Fibroblast of peridontal ligament (primary cell): ENCODE measurements at regions not wholly inside any gene's neighbourhood (a gene's known extent, or its start where the extent isn't known, plus 50 kb on each side); places are given as distances from the start of the nearest gene placed in this dataset.

Experiments used
- DNase-seq: peaks from one replicate; pipeline ENCODE4 v3.0.0-alpha.2; 2010; ENCODE audit errors: extremely low read depth

GRCh38 chr10:78913219-78914059, 155.3 kb upstream of the ZMIZ1 start:
- DNase-seq, result no peak

DNA sequence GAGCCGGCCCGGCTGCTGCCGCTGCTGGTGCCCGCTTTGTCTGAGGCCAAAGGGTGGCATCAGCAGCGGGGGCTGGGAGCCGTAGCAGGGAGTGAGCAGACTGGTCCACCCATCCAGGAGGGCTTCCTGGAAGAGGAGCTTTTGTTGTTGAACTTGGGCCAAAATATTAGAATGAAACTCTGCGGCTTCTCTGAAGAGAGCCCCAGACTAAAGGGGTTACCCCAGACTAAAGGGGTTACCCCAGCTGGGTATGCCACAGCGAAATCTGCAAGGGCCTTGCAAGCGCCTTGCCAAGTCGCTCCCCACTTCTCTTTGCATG, 154.7 kb upstream of the ZMIZ1 start:
- DNase-seq, result no peak

DNA sequence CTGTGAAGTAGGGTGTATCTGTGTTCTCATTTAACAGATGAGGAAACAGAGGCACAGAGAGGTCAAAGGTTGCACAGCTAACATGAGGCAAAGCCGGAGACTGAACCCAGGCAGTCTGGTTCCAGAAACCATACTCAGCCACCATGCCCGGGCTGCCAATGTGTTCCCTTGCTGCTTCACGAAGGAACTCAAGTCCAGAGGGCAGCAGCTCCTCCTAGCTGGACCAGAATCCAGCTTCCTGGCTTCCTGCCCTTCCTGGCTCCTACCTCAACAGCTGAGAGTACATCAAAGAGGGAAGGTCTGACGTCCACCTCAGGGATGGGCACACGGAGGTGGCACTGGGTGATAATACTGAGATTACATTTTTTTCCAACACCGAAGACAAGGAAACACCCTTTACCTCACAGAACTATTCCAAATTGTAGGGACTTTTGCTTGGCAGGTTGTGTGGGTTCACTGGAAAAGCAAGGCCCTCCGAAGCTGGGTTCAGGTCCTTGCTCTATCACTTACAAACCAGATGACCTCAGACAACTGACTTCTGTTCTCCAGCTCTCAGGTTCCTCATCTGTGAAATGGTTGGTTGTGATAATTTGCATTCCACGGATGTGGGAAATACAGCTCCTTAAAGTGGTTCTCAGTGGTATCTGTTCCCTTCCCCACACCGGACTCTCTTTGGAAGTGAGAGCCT, 154.1 kb upstream of the ZMIZ1 start:
- DNase-seq, result no peak

DNA sequence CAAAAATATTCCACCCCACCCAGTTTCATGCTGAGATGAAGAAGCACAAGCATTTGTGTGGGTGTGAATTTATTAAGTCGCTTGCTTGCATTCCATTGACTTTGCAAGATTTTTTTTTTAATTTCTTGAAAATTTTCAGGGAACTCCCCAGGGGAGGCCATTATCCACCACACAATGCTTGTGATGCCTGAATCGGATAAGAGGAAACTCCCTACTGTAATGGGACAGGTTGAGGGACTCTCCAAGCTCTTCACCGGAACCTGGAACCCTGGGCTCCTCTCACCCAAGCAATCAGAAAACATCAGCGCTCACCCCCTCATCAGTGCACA, 153.6 kb upstream of the ZMIZ1 start:
- DNase-seq, result no peak

DNA sequence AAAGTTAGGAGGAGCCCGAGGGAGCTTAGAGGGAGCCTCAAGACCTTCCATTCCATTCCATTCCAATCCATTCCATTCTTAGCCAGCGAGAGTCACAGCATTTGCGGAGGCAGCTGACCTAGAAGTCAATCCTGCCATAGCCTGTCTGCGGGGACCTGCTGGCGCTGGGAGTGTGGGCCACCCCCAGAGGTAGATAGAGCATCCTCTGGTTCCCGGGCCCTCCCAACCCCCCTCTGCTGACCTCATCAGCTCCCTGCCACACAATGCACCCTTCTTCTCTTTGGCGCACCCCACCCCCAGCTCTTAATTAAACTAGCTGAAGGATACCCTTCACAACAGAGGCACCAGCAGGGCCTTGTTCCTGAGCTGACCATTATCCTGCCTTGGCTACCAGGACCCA, 152.5 kb upstream of the ZMIZ1 start:
- DNase-seq, result no peak

DNA sequence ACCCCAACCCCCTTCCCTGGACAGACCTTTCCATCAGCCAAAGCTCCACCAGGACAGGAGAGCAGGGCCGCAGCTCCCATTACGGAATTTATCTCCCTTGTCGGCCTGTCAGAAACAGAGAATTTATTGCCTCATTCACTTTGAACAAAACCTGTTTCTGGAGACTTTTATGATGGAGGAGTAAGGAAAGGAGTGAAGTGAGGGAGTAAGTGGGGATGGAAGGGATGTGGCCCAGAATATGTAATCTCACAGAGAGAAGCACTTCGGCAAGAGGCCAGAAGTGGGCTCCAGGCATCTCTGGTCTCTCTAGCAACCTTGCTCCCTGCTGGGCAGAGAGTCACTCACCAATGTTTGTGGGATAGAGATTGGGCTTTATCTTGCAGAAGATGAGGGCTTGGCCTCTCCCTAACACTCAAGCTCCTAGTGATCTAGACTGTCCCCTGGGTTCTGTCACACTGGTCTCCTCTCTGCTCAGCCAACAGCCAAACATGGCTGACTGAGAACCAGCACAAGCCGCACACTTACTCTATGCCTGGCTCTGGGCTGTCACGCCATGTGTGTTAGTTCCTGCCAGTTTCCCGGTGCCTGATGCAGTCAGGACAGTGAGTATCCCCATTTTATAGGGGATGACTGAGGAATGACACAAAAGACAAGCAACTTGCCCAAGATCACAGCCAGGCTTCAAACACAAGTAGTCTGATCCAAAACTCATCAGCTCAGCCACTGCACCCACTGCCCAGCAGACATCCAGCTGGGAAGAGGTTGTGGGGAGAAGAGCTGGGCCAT, 149.4 kb upstream of the ZMIZ1 start:
- no peak for DNase-seq

- no peak for DNase-seq
These were observed 148.8 kb upstream of the ZMIZ1 start for GRCh38 chr10:78920011-78920410.

DNA sequence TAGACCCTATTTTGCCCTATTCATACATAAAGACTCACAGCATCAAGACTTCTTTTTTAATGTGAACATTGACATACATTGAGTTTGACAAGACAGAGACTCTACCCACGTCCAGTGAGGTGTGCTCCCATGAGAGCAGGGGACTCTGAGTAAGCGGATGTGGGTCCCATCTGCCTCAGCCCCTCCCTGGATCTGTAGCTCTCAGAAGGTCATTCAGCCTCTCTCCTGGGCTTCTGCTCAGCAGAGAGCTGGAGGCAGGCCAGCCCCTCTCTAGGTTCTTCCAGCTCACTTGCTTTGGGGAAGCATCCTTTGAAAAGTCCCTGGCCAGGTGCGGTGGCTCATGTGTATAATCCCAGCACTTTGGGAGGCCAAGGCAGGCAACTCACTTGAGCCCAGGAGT, 146.9 kb upstream of the ZMIZ1 start:
- DNase-seq, result no peak

DNA sequence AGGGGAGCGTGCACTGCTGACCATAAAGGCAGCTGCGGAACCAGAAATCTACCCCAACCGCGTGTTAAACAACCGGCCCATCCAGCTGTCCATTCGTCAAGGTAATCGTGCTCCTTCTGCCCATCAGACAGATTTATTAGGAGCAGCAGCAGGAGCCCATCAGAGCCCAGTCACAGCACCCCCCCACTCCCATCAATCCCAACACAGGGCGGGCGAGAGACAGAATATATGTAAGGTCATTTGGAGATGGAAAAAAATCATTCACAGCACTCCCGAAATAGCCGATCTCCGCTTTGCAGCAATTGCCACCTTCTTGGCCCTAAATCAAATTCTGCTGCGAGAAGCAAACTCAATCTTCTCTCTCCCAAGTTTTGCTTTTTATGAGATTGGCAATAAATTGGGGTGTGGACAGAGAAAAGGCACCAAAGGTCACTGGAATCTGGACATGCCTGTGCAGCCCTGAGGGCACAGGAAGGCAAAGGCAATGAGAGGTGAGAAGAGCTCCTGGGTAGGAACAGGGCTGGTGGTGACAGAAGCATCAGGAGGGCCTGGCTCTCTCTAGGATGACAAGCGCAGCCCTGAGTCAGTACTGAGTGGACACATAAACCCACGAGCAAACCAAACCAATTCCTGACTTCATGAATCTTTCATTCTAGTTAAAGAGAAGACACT, 145.0 kb upstream of the ZMIZ1 start:
- DNase-seq, result no peak

- DNase-seq, result no peak
These were observed 144.3 kb upstream of the ZMIZ1 start for GRCh38 chr10:78924319-78925003.

GRCh38 chr10:78925275-78925674, 143.5 kb upstream of the ZMIZ1 start:
- DNase-seq, result no peak

DNA sequence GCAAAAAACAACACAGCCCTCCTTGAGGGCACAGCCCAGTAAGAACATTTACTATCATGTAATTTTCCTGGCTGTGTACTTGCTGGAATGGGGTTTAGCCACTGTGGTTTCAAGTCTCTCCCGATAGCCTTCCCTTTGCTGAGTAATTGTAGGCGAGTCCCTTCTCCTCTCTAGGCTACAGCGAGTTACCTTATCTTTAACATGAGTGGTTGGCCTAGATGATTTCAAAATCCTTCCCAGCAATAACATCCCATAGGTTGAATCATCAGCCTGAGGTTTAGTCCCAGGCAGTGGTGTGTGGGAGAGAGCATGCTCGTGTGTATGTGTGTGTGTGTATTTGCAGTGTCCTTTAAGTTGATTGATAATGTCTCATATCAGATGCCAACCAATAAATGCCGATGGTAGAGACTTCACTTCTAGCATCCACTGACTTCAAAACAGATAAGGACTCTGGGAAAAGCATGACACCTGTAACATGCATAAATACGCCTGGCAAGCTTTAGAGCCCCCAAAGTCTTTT, 142.9 kb upstream of the ZMIZ1 start:
- peak; percentile 96 for DNase-seq

DNA sequence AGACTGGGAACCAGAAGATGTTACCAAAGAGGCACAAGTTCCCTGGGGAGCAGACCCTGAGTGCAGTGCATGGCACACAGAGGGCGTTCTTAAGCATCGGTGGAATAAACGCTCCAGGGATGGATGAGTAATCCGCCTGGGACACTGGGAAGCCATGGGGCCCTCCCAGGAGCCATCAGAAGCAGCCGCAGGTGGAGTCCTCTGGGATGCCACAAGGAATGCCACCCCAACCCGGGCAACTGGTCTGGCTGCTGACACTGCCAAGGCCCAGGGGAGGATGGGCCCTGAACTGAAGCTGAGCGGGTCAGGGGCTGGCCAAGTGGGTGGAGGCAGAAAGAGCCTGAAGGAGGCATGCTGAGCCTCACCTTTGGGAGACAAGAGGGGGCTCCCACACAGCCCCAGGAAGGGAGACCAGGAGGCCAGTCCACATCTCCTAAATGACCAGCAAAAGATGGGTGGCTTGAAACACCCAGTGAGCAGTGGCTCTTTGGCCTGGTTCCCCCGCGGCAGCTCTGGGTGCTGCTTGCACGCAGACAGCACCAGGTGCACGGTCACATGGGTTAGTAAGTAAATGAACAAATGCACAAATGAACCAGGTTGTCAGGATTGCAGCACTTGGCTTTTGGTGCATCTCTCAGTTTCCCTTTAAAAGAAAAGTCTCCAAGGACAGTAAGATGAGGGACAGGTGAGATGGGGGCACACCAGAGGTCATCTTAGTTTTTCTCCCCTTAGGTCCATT, 141.3 kb upstream of the ZMIZ1 start:
- DNase-seq, result no peak

- no peak for DNase-seq
These were observed 140.4 kb upstream of the ZMIZ1 start for GRCh38 chr10:78928330-78928729.

DNA sequence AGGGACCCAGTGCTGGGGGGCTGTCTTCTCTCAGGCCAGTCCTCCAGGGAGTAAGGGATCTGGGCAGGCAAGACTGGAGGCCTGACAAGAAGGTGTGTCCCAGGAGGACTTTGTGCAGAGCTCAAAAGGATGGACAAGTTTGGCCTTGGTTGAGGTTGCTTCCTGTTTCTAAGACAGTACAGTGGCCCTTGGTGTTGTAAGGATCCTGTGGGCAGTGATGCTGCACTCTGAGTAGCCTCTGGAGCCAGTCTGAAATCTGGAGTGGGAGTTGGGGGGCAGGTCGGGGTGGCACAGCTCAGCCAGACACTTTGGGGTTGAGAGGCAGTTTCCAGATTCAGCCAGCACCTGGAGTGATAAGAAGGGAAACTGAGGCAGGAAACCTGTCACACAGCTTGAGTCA, 139.2 kb upstream of the ZMIZ1 start:
- DNase-seq, result no peak

- DNase-seq, result peak; percentile 95
These were observed 137.3 kb upstream of the ZMIZ1 start for GRCh38 chr10:78931321-78932053.

DNA sequence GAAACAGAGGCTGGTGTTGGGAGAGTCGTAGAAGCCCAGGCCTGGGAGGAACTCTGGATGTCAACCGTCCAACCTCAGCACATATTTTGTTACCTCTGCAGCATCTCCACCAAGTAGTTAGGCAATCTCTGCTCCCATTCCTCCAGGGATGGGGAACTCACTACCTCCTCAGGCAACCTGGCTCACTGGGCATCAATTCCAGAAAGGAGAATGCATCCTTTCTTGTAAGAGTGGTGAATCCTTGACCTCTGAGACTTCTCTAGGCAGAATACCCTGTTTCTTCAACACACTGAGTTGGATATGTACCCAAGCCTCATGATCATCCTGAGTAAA, 136.7 kb upstream of the ZMIZ1 start:
- DNase-seq, result no peak

- no peak for DNase-seq
These were observed 135.9 kb upstream of the ZMIZ1 start for GRCh38 chr10:78932861-78933260.

GRCh38 chr10:78933828-78934531, 134.8 kb upstream of the ZMIZ1 start:
- no peak for DNase-seq

DNA sequence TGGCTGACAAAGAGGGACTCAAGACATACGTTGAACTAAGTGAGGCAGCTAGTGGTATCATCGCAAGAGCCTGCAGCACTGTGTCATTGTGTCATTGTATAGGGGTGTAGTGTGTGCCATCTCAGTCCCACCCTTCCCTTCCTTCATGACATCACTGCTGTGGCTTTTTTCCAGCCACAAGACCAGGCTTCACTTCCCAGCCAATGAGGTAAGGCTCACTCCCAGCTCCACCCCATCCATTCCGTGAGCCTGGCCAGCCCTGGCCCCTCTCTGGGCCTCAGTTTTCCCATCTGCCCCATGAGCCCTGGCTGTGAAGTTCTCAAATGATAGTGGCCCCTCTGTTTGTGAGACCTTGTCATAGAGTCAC, 134.3 kb upstream of the ZMIZ1 start:
- no peak for DNase-seq
